ENCODE measurements at regions not wholly inside any gene's neighbourhood (a gene's known extent, or its start where the extent isn't known, plus 50 kb on each side); places are given as distances from the start of the nearest gene placed in this dataset.

GRCh38 chr7:28276298-28276697 lies 95.7 kb upstream of the JAZF1 start:
- TF ChIP-seq RFX5 (IDR thresholded peaks at IDR 0.05), result no peak
- no peak for TF ChIP-seq POLR2A (IDR thresholded peaks at IDR 0.05; ENCODE audit: low read length)
- no peak for TF ChIP-seq CTCF (IDR thresholded peaks at IDR 0.05)
- no peak for TF ChIP-seq ESRRA (IDR thresholded peaks at IDR 0.05; ENCODE audit: borderline replicate concordance, low read length)
- TF ChIP-seq RARB (CRISPR knock-in tag; IDR thresholded peaks at IDR 0.05), result no peak
- TF ChIP-seq SMC3 (IDR thresholded peaks at IDR 0.05), result no peak
- no peak for TF ChIP-seq TP53 (CRISPR knock-in tag; IDR thresholded peaks at IDR 0.05)
- TF ChIP-seq MYC (IDR thresholded peaks at IDR 0.05; ENCODE audit: borderline replicate concordance, low read length), result no peak

Data from A549 (cell line).